Right atrium auricular region (tissue), 2 donors: ENCODE measurements at regions not wholly inside any gene's neighbourhood (a gene's known extent, or its start where the extent isn't known, plus 50 kb on each side); places are given as distances from the start of the nearest gene placed in this dataset.

ENCODE experiments used
- DNase-seq: peaks from one replicate; pipeline ENCODE4 v3.0.0-alpha.2; 2019; ENCODE audit warnings: low spot score
- H3K27ac ChIP-seq, 2 donors: fragments of 200-600 bp; sonication (generic); 1 replicate in 1 of 2; 2 replicates in 1 of 2; pipeline ENCODE4 v1.5.1; 2016 to 2019
- H3K27me3 ChIP-seq, 2 donors: fragments of 200-600 bp; sonication (generic); one replicate each; pipeline versions ENCODE4 v1.5.1 to v1.6.0; 2017 to 2019
- H3K36me3 ChIP-seq: fragments of 200-600 bp; sonication (generic); one replicate; pipeline ENCODE4 v1.5.1; 2016
- H3K4me1 ChIP-seq, 2 donors: fragments of 200-600 bp; sonication (generic); one replicate each; pipeline versions ENCODE4 v1.5.1 to v1.6.0; 2017 to 2019
- H3K4me3 ChIP-seq, 2 donors: fragments of 200-600 bp; sonication (generic); 1 replicate in 1 of 2; 2 replicates in 1 of 2; pipeline ENCODE4 v1.5.1; 2017 to 2019; ENCODE audit warnings: mild to moderate bottlenecking in 1 of 2, moderate library complexity in 1 of 2
- H3K9me3 ChIP-seq, 2 donors: fragments of 200-600 bp; sonication (generic); one replicate each; pipeline ENCODE4 v1.5.1; 2019
- CTCF ChIP-seq, 2 donors: fragments of 200-600 bp; sonication (generic); IDR thresholded peaks; one replicate each; pipeline ENCODE4 v1.5.1; 2019; ENCODE audit warnings: antibody characterized with exemption in 2 of 2

GRCh38 chr2:52082646-52083045 is 1050.7 kb upstream of the NRXN1 start:
- no peaks in the 10 kb centered on the region for H3K4me1 ChIP-seq

GRCh38 chr2:52079602-52080001 is 1047.7 kb upstream of the NRXN1 start:
- H3K9me3 ChIP-seq: no peaks in the 10 kb centered on the region
- H3K27ac ChIP-seq: no peak overlapping the region
- H3K27me3 ChIP-seq: no peaks in the 10 kb centered on the region
- no peak for DNase-seq
- no peaks in the 10 kb centered on the region for H3K4me1 ChIP-seq
- no peaks in the 10 kb centered on the region for H3K36me3 ChIP-seq
- TF ChIP-seq CTCF (IDR thresholded peaks at IDR 0.05): no peak
- H3K4me3 ChIP-seq: no peak overlapping the region

More at GRCh38 chr2:52082646-52083045, 1050.7 kb upstream of the NRXN1 start:
- H3K4me3 ChIP-seq: no peak overlapping the region
- no peak for DNase-seq
- H3K36me3 ChIP-seq: no peaks in the 10 kb centered on the region
- H3K27me3 ChIP-seq: no peaks in the 10 kb centered on the region
- H3K27ac ChIP-seq: no peak overlapping the region
- no peak for TF ChIP-seq CTCF (IDR thresholded peaks at IDR 0.05)
- no peaks in the 10 kb centered on the region for H3K9me3 ChIP-seq

- H3K36me3 ChIP-seq: no peaks in the 10 kb centered on the region
- no peak for TF ChIP-seq CTCF (IDR thresholded peaks at IDR 0.05)
These were observed 1045.2 kb upstream of the NRXN1 start for GRCh38 chr2:52077159-52077558.

GRCh38 chr2:52074130-52074719 is 1042.3 kb upstream of the NRXN1 start:
- no peak for TF ChIP-seq CTCF (IDR thresholded peaks at IDR 0.05)
- Histone ChIP-seq H3K9me3 (no peaks in the 10 kb centered on the region), H3K4me3 (no peak overlapping the region), H3K4me1 (no peaks in the 10 kb centered on the region), H3K27me3 (no peaks in the 10 kb centered on the region), H3K27ac (no peak overlapping the region), H3K36me3 (no peaks in the 10 kb centered on the region)
- no peak for DNase-seq

More at GRCh38 chr2:52077159-52077558, 1045.2 kb upstream of the NRXN1 start:
- Histone ChIP-seq H3K27ac (no peak overlapping the region), H3K4me3 (no peak overlapping the region), H3K27me3 (no peaks in the 10 kb centered on the region), H3K4me1 (no peaks in the 10 kb centered on the region), H3K9me3 (no peaks in the 10 kb centered on the region)
- no peak for DNase-seq

- H3K9me3 ChIP-seq: no peaks in the 10 kb centered on the region
- H3K4me3 ChIP-seq: no peak overlapping the region
- no peak for DNase-seq
- TF ChIP-seq CTCF (IDR thresholded peaks at IDR 0.05): no peak
- H3K27me3 ChIP-seq: no peaks in the 10 kb centered on the region
- H3K4me1 ChIP-seq: no peaks in the 10 kb centered on the region
- no peak overlapping the region for H3K27ac ChIP-seq
- no peaks in the 10 kb centered on the region for H3K36me3 ChIP-seq
These were observed 1041.0 kb upstream of the NRXN1 start for GRCh38 chr2:52072949-52073348.

- no peaks in the 10 kb centered on the region for H3K27me3 ChIP-seq
- H3K4me1 ChIP-seq: no peaks in the 10 kb centered on the region
- no peak for TF ChIP-seq CTCF (IDR thresholded peaks at IDR 0.05)
- H3K27ac ChIP-seq: no peak overlapping the region
- no peaks in the 10 kb centered on the region for H3K36me3 ChIP-seq
- DNase-seq: no peak
- no peak overlapping the region for H3K4me3 ChIP-seq
- no peaks in the 10 kb centered on the region for H3K9me3 ChIP-seq
These were observed 1038.7 kb upstream of the NRXN1 start for GRCh38 chr2:52070665-52071064.
